CD4-positive, alpha-beta T cell (primary cell): ENCODE measurements at regions not wholly inside any gene's neighbourhood (a gene's known extent, or its start where the extent isn't known, plus 50 kb on each side); places are given as distances from the start of the nearest gene placed in this dataset.

ENCODE experiments used
- ATAC-seq: fragments of 200-7000 bp; cut with Tn5 transposase; one replicate; pipeline ENCODE4 v1.10.0; 2022; ENCODE audit warnings: mild to moderate bottlenecking; ENCODE audit not compliant: poor library complexity
- CTCF ChIA-PET: fragments of 350-600 bp; sonication (Branson Sonifier 250); formaldehyde crosslinking; loops from one replicate; lab custom pipeline; 2021; ENCODE audit warnings: antibody characterized with exemption, inconsistent platforms; lab: Charles Lee
- POLR2A ChIA-PET: fragments of 350-600 bp; sonication (Branson Sonifier 250); formaldehyde crosslinking; loops from one replicate; lab custom pipeline; 2021; ENCODE audit warnings: antibody characterized with exemption, inconsistent platforms; lab: Charles Lee
- DNase-seq, 14 experiments: peaks; one replicate each; pipeline ENCODE4 v3.0.0-alpha.2; 2013 to 2020; ENCODE audit warnings: mixed read lengths in 2 of 14
- H3K27ac ChIP-seq, 2 donors: one replicate each; pipeline versions ENCODE4 v1.5.1 to v1.7.0; 2013; ENCODE audit warnings: low read length in 2 of 2, low read depth in 1 of 2, mild to moderate bottlenecking in 1 of 2
- H3K27me3 ChIP-seq, 2 experiments: 1 replicate in 1 of 2; 2 replicates in 1 of 2; pipeline versions ENCODE4 v1.6.1 to v1.7.0; 2013; ENCODE audit warnings: low read length in 2 of 2, control low read depth in 1 of 2, mild to moderate bottlenecking in 1 of 2, moderate library complexity in 1 of 2; ENCODE audit not compliant: insufficient read depth in 2 of 2, control insufficient read depth in 1 of 2
- H3K36me3 ChIP-seq: one replicate; pipeline ENCODE4 v1.6.1; 2013; ENCODE audit warnings: low read length, control low read depth; ENCODE audit not compliant: insufficient read depth
- H3K4me1 ChIP-seq: one replicate; pipeline ENCODE4 v1.6.1; 2013; ENCODE audit warnings: low read length, control low read depth; ENCODE audit not compliant: insufficient read depth
- H3K4me3 ChIP-seq: one replicate; pipeline ENCODE4 v1.5.1; 2013; ENCODE audit warnings: mild to moderate bottlenecking, low read length, moderate library complexity
- H3K9me3 ChIP-seq, 2 experiments: 1 replicate in 1 of 2; 2 replicates in 1 of 2; pipeline versions ENCODE4 v1.6.1 to v1.7.0; 2013; ENCODE audit warnings: low read length in 2 of 2, mild to moderate bottlenecking in 2 of 2, control low read depth in 1 of 2, moderate library complexity in 1 of 2; ENCODE audit not compliant: control insufficient read depth in 1 of 2, insufficient read depth in 1 of 2
- H3K27ac Mint-ChIP-seq: one replicate; pipeline ENCODE4 v1.8.0; 2020; ENCODE audit warnings: mixed read lengths
- H3K27me3 Mint-ChIP-seq: one replicate; pipeline ENCODE4 v1.8.0; 2021; ENCODE audit warnings: mixed read lengths
- H3K36me3 Mint-ChIP-seq: one replicate; pipeline ENCODE4 v1.8.0; 2021; ENCODE audit warnings: low read depth, mixed read lengths
- H3K4me1 Mint-ChIP-seq: one replicate; pipeline ENCODE4 v1.8.0; 2021; ENCODE audit warnings: low read depth, mixed read lengths
- H3K4me3 Mint-ChIP-seq: one replicate; pipeline ENCODE4 v1.8.0; 2020; ENCODE audit warnings: mild to moderate bottlenecking, mixed read lengths
- H3K9me3 Mint-ChIP-seq: one replicate; pipeline ENCODE4 v1.8.0; 2020; ENCODE audit warnings: mixed read lengths
- intact Hi-C, 2 experiments: fragments of 100-400 bp; cut with DNase I in 1 of 2; cut with micrococcal nuclease in 1 of 2; formaldehyde crosslinking; loops; one replicate each; pipeline versions ENCODE4 v1.15.1 to v1.9.0; 2023 to 2025; cut with DNase I, micrococcal nuclease
- TF ChIP-seq, protein P1 (sequence below): fragments of 200-600 bp; IDR thresholded peaks from one replicate; pipeline ENCODE4 v1.8.0; 2022; ENCODE audit warnings: antibody characterized with exemption, mild to moderate bottlenecking

DNA sequence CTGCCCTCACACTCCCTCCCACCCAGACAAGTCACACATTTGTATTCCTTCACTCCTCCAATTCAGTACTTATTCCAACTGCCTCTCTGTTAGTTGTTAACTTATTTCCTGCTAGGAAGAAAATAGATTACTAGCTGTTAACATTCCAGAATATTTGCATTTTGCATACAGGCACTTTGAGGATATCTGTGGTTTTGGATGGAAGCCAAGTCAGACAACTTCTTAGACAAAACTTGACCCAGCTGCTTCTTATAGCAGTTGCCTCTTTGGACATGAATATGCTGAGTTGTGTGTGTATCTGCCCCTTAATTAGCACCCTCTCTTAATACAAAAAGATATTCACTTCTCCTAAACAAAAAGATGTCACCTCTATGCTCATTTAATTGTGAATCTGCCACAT, 1280.6 kb upstream of the ACO1 start:
- Mint-ChIP-seq H3K36me3 (no peaks in the 10 kb centered on the region), H3K4me3 (no peak overlapping the region), H3K9me3 (no peaks in the 10 kb centered on the region), H3K27ac (no peak overlapping the region), H3K27me3 (peaks cover 9% of the 10 kb centered on the region), H3K4me1 (no peaks in the 10 kb centered on the region)
- no peaks in the 10 kb centered on the region for H3K4me1 ChIP-seq
- no peaks in the 10 kb centered on the region for H3K36me3 ChIP-seq
- H3K4me3 ChIP-seq: no peak overlapping the region
- TF ChIP-seq, protein P1, sequence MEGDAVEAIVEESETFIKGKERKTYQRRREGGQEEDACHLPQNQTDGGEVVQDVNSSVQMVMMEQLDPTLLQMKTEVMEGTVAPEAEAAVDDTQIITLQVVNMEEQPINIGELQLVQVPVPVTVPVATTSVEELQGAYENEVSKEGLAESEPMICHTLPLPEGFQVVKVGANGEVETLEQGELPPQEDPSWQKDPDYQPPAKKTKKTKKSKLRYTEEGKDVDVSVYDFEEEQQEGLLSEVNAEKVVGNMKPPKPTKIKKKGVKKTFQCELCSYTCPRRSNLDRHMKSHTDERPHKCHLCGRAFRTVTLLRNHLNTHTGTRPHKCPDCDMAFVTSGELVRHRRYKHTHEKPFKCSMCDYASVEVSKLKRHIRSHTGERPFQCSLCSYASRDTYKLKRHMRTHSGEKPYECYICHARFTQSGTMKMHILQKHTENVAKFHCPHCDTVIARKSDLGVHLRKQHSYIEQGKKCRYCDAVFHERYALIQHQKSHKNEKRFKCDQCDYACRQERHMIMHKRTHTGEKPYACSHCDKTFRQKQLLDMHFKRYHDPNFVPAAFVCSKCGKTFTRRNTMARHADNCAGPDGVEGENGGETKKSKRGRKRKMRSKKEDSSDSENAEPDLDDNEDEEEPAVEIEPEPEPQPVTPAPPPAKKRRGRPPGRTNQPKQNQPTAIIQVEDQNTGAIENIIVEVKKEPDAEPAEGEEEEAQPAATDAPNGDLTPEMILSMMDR: no peak
- intact Hi-C loops: no loop called here
- ChIA-PET POLR2A (no interaction called here), CTCF (no interaction called here)
- H3K27ac ChIP-seq: no peak overlapping the region
- ATAC-seq (no peak), DNase-seq (no peak)
- no peaks in the 10 kb centered on the region for H3K27me3 ChIP-seq
- H3K9me3 ChIP-seq: no peaks in the 10 kb centered on the region

DNA sequence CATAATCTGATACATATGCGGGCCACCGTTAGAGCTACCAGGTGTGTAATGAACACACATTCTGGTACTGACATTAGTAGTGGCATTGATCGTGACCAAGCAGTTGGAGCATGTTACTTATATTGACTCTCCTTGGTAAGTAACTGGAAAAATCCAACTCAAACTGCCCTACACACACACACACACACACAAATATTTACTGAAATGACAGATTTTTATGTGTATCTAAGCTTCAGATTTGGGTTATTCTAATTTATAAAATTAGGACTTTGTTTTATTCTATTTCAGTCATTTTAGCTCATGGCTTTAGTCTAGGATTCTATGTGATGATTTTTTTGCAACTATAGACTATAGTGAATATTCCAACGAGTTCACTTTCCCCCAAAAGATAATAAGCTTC, 1280.2 kb upstream of the ACO1 start:
- CTCF ChIA-PET: no interaction called here
- intact Hi-C loops: no loop called here
- ATAC-seq: no peak

DNA sequence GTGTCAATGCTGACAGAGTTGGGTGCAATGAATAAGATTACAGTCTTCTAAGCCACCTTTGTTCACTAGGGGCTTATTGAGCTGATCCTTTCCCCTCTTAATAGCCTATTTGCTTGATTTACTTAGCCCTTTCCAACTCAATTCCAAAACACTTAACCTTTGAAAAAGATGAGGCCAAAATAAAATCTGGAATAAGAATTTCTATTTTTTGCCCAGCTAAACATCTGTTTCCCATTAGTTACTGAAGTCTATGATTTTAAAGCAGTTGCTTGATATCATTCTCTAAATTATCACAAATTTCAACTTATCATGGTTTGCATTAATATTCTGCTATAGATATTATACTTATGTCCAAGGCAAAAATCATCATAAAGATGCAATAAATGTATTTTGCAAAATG, 1272.0 kb upstream of the ACO1 start:
- intact Hi-C loops: no loop called here
- no peaks in the 10 kb centered on the region for H3K27me3 Mint-ChIP-seq

More for the DNA sequence above, 1280.2 kb upstream of the ACO1 start:
- H3K9me3 ChIP-seq: no peaks in the 10 kb centered on the region
- Mint-ChIP-seq H3K9me3 (no peaks in the 10 kb centered on the region), H3K4me1 (no peaks in the 10 kb centered on the region), H3K27me3 (peaks cover 9% of the 10 kb centered on the region), H3K36me3 (no peaks in the 10 kb centered on the region), H3K4me3 (no peak overlapping the region), H3K27ac (no peak overlapping the region)
- POLR2A ChIA-PET: no interaction called here
- TF ChIP-seq, protein P1: no peak
- no peak for DNase-seq
- no peaks in the 10 kb centered on the region for H3K4me1 ChIP-seq
- no peaks in the 10 kb centered on the region for H3K27me3 ChIP-seq
- H3K4me3 ChIP-seq: no peak overlapping the region
- no peaks in the 10 kb centered on the region for H3K36me3 ChIP-seq
- H3K27ac ChIP-seq: no peak overlapping the region

More for the DNA sequence above, 1272.0 kb upstream of the ACO1 start:
- Mint-ChIP-seq H3K27ac (no peak overlapping the region), H3K36me3 (no peaks in the 10 kb centered on the region), H3K9me3 (no peaks in the 10 kb centered on the region), H3K4me1 (no peaks in the 10 kb centered on the region), H3K4me3 (no peak overlapping the region)
- ChIA-PET POLR2A (no interaction called here), CTCF (no interaction called here)
- H3K4me1 ChIP-seq: no peaks in the 10 kb centered on the region
- ATAC-seq: no peak
- H3K4me3 ChIP-seq: no peak overlapping the region
- H3K27me3 ChIP-seq: no peaks in the 10 kb centered on the region
- DNase-seq: no peak
- no peak overlapping the region for H3K27ac ChIP-seq
- no peaks in the 10 kb centered on the region for H3K36me3 ChIP-seq
- TF ChIP-seq, protein P1: no peak
- no peaks in the 10 kb centered on the region for H3K9me3 ChIP-seq
